ENCODE measurements at regions not wholly inside any gene's neighbourhood (a gene's known extent, or its start where the extent isn't known, plus 50 kb on each side); places are given as distances from the start of the nearest gene placed in this dataset.

DNA sequence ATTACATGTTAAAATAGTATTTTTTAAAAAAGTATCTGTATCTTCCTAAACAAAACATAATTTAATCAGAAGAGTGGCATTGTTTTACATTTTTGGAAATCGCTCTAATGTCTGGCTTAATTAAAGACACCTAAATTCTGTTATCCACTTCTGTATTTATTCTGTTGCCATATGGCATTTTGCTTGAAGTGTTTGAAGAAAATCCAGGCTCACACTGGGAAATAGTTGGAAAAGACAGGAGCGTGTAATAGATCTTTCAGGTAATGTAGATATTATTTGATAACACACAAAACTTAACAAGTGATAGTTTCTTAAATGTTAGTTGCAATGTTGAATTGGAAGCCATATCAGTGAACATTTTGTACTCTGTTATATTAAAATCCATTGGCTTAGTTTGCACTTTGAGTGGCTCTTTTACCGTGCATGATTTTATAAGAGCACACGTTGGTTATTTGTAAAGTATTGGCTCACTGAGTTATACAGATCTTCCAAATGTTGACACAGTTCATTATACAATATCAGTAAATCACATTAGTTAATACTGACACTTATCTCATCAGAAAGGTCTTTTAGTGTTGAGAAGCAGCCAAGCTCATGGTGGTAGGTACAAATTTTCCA is 128.4 kb upstream of the NPVF start:
- no peak for TF ChIP-seq EZH2 (IDR thresholded peaks at IDR 0.05; ENCODE audit: borderline replicate concordance, insufficient read depth, low read length, poor library complexity, severe bottlenecking)
- TF ChIP-seq, protein P1, sequence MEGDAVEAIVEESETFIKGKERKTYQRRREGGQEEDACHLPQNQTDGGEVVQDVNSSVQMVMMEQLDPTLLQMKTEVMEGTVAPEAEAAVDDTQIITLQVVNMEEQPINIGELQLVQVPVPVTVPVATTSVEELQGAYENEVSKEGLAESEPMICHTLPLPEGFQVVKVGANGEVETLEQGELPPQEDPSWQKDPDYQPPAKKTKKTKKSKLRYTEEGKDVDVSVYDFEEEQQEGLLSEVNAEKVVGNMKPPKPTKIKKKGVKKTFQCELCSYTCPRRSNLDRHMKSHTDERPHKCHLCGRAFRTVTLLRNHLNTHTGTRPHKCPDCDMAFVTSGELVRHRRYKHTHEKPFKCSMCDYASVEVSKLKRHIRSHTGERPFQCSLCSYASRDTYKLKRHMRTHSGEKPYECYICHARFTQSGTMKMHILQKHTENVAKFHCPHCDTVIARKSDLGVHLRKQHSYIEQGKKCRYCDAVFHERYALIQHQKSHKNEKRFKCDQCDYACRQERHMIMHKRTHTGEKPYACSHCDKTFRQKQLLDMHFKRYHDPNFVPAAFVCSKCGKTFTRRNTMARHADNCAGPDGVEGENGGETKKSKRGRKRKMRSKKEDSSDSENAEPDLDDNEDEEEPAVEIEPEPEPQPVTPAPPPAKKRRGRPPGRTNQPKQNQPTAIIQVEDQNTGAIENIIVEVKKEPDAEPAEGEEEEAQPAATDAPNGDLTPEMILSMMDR (IDR thresholded peaks at IDR 0.05; ENCODE audit: poor library complexity, severe bottlenecking), result no peak
- no peak for TF ChIP-seq EP300 (conservative IDR thresholded peaks at IDR 0.05; ENCODE audit: poor library complexity, severe bottlenecking)
- TF ChIP-seq, protein P2, sequence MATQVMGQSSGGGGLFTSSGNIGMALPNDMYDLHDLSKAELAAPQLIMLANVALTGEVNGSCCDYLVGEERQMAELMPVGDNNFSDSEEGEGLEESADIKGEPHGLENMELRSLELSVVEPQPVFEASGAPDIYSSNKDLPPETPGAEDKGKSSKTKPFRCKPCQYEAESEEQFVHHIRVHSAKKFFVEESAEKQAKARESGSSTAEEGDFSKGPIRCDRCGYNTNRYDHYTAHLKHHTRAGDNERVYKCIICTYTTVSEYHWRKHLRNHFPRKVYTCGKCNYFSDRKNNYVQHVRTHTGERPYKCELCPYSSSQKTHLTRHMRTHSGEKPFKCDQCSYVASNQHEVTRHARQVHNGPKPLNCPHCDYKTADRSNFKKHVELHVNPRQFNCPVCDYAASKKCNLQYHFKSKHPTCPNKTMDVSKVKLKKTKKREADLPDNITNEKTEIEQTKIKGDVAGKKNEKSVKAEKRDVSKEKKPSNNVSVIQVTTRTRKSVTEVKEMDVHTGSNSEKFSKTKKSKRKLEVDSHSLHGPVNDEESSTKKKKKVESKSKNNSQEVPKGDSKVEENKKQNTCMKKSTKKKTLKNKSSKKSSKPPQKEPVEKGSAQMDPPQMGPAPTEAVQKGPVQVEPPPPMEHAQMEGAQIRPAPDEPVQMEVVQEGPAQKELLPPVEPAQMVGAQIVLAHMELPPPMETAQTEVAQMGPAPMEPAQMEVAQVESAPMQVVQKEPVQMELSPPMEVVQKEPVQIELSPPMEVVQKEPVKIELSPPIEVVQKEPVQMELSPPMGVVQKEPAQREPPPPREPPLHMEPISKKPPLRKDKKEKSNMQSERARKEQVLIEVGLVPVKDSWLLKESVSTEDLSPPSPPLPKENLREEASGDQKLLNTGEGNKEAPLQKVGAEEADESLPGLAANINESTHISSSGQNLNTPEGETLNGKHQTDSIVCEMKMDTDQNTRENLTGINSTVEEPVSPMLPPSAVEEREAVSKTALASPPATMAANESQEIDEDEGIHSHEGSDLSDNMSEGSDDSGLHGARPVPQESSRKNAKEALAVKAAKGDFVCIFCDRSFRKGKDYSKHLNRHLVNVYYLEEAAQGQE (IDR thresholded peaks at IDR 0.05; ENCODE audit: borderline replicate concordance), result no peak
- TF ChIP-seq POLR2AphosphoS5 (IDR thresholded peaks at IDR 0.05), result no peak
- no peak for TF ChIP-seq TAF1 (IDR thresholded peaks at IDR 0.05; ENCODE audit: low read depth)
- TF ChIP-seq MXI1 (conservative IDR thresholded peaks at IDR 0.05; ENCODE audit: poor library complexity, severe bottlenecking), result no peak
- no peak for TF ChIP-seq RAD21 (conservative IDR thresholded peaks at IDR 0.05)
- no peak for TF ChIP-seq SMC3 (conservative IDR thresholded peaks at IDR 0.05; ENCODE audit: poor library complexity)

Data from neural cell (in vitro differentiated cells).